GM12892 (cell line): ENCODE measurements at regions not wholly inside any gene's neighbourhood (a gene's known extent, or its start where the extent isn't known, plus 50 kb on each side); places are given as distances from the start of the nearest gene placed in this dataset.

Experiments used
- POLR2A ChIP-seq: IDR thresholded peaks from 2 replicates; pipeline ENCODE4 v1.6.1; 2011; ENCODE audit warnings: low read depth, low read length, control low read depth
- TAF1 ChIP-seq: IDR thresholded peaks from 2 replicates; pipeline ENCODE4 v1.6.1; 2011; ENCODE audit warnings: low read depth, mild to moderate bottlenecking, control low read depth, low read length, borderline replicate concordance

GRCh38 chr6:170208182-170208601 lies 82.7 kb downstream of the DLL1 start:
- TF ChIP-seq TAF1 (no peak), POLR2A (no peak)
